OCI-LY1 (cell line): ENCODE measurements at regions not wholly inside any gene's neighbourhood (a gene's known extent, or its start where the extent isn't known, plus 50 kb on each side); places are given as distances from the start of the nearest gene placed in this dataset.

Experiments
- H2AFZ ChIP-seq: fragments of 200-600 bp; sonication (generic), shearing (Covaris generic); 2 replicates; pipeline ENCODE4 v1.6.0; 2014; ENCODE audit warnings: antibody characterized with exemption, mild to moderate bottlenecking, low read length
- H3F3A ChIP-seq: fragments of 200-600 bp; sonication (generic), shearing (Covaris generic); 2 replicates; pipeline ENCODE4 v1.6.0; 2014; ENCODE audit warnings: mild to moderate bottlenecking, antibody characterized with exemption, low read length, moderate library complexity; ENCODE audit not compliant: insufficient read depth
- H3K27ac ChIP-seq: fragments of 200-600 bp; sonication (generic); 2 replicates; pipeline ENCODE4 v1.5.1; 2014; ENCODE audit warnings: low read length, mixed run types, mild to moderate bottlenecking, low read depth; ENCODE audit not compliant: poor library complexity, severe bottlenecking
- H3K27me3 ChIP-seq: fragments of 200-600 bp; sonication (generic); 2 replicates; pipeline ENCODE4 v1.6.0; 2014; ENCODE audit warnings: antibody characterized with exemption, mild to moderate bottlenecking, low read length, moderate library complexity; ENCODE audit not compliant: insufficient read depth
- H3K36me3 ChIP-seq: fragments of 200-600 bp; sonication (generic); 2 replicates; pipeline ENCODE4 v1.6.1; 2014; ENCODE audit warnings: mild to moderate bottlenecking, antibody characterized with exemption, low read length, moderate library complexity, mixed read lengths; ENCODE audit not compliant: insufficient read depth
- H3K4me1 ChIP-seq: fragments of 200-600 bp; sonication (generic); 2 replicates; pipeline ENCODE4 v1.5.1; 2014; ENCODE audit warnings: mild to moderate bottlenecking, low read length, moderate library complexity; ENCODE audit not compliant: insufficient read depth, severe bottlenecking
- H3K4me2 ChIP-seq: fragments of 200-600 bp; sonication (generic), shearing (Covaris generic); 2 replicates; pipeline ENCODE4 v1.6.1; 2014; ENCODE audit warnings: low read length
- H3K4me3 ChIP-seq: fragments of 200-600 bp; sonication (generic); 2 replicates; pipeline ENCODE4 v1.5.1; 2014; ENCODE audit warnings: low read length, low read depth, mild to moderate bottlenecking, mixed read lengths; ENCODE audit not compliant: poor library complexity, severe bottlenecking
- H3K79me2 ChIP-seq: fragments of 200-600 bp; shearing (Covaris generic); 2 replicates; pipeline ENCODE4 v1.6.1; 2016; ENCODE audit warnings: mixed run types, low read length, mixed read lengths; ENCODE audit not compliant: insufficient read depth
- H3K9ac ChIP-seq: fragments of 200-600 bp; sonication (generic), shearing (Covaris generic); 2 replicates; pipeline ENCODE4 v1.6.1; 2014; ENCODE audit warnings: mild to moderate bottlenecking, low read length, mixed read lengths
- H3K9me2 ChIP-seq: fragments of 200-600 bp; sonication (generic), shearing (Covaris generic); 2 replicates; pipeline ENCODE4 v1.6.1; 2014; ENCODE audit warnings: low read depth, mild to moderate bottlenecking, low read length, mixed read lengths
- H3K9me3 ChIP-seq: fragments of 200-600 bp; shearing (Covaris generic); 2 replicates; pipeline ENCODE4 v1.6.1; 2014; ENCODE audit warnings: low read length, mixed read lengths
- H4K20me1 ChIP-seq: fragments of 200-600 bp; sonication (generic), shearing (Covaris generic); 2 replicates; pipeline ENCODE4 v1.6.0; 2016; ENCODE audit warnings: mild to moderate bottlenecking, low read length; ENCODE audit not compliant: insufficient read depth
- EZH2 ChIP-seq: fragments of 200-600 bp; sonication (generic), shearing (Covaris generic); IDR thresholded peaks from 2 replicates; pipeline ENCODE4 v1.8.0; 2017; ENCODE audit warnings: borderline replicate concordance, mixed run types, mild to moderate bottlenecking, antibody characterized with exemption, low read length, moderate library complexity, mixed read lengths
- TF ChIP-seq, protein P1 (sequence below): fragments of 200-600 bp; sonication (generic), shearing (Covaris generic); IDR thresholded peaks from 2 replicates; pipeline ENCODE4 v1.5.1; 2017; ENCODE audit warnings: mild to moderate bottlenecking, antibody characterized with exemption, low read length, moderate library complexity, mixed read lengths

DNA sequence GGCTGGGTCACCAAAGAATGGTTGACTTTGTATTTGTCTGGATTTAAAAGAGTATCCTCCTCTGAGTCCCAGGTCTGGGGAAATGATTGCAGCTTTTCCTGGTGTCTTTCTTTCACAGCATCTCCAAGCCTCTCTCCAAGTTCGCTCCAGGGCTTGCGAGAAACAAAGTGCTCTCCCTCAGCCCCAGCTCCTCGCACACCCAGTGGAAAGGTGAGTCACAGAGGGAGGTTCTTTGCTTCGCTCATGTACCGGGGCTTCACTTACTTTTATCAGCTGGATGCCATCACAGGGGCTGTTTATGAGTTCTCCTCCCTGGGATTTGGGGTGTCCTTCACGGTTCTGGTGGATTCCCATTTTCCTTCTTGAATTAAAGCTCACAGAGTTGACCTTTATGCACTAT, 252.2 kb upstream of the PLPP4 start:
- Histone ChIP-seq H4K20me1 (no peaks in the 10 kb centered on the region), H3K9me3 (no peaks in the 10 kb centered on the region), H3K9ac (no peak overlapping the region), H3F3A (no peaks in the 10 kb centered on the region), H3K4me2 (no peak overlapping the region), H3K36me3 (no peaks in the 10 kb centered on the region), H3K4me1 (no peaks in the 10 kb centered on the region), H3K27me3 (no peaks in the 10 kb centered on the region), H3K4me3 (no peak overlapping the region), H3K27ac (no peak overlapping the region), H2AFZ (no peak overlapping the region), H3K9me2 (no peaks in the 10 kb centered on the region), H3K79me2 (no peaks in the 10 kb centered on the region)
- TF ChIP-seq EZH2 = no peak
- TF ChIP-seq, protein P1, sequence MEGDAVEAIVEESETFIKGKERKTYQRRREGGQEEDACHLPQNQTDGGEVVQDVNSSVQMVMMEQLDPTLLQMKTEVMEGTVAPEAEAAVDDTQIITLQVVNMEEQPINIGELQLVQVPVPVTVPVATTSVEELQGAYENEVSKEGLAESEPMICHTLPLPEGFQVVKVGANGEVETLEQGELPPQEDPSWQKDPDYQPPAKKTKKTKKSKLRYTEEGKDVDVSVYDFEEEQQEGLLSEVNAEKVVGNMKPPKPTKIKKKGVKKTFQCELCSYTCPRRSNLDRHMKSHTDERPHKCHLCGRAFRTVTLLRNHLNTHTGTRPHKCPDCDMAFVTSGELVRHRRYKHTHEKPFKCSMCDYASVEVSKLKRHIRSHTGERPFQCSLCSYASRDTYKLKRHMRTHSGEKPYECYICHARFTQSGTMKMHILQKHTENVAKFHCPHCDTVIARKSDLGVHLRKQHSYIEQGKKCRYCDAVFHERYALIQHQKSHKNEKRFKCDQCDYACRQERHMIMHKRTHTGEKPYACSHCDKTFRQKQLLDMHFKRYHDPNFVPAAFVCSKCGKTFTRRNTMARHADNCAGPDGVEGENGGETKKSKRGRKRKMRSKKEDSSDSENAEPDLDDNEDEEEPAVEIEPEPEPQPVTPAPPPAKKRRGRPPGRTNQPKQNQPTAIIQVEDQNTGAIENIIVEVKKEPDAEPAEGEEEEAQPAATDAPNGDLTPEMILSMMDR = no peak

DNA sequence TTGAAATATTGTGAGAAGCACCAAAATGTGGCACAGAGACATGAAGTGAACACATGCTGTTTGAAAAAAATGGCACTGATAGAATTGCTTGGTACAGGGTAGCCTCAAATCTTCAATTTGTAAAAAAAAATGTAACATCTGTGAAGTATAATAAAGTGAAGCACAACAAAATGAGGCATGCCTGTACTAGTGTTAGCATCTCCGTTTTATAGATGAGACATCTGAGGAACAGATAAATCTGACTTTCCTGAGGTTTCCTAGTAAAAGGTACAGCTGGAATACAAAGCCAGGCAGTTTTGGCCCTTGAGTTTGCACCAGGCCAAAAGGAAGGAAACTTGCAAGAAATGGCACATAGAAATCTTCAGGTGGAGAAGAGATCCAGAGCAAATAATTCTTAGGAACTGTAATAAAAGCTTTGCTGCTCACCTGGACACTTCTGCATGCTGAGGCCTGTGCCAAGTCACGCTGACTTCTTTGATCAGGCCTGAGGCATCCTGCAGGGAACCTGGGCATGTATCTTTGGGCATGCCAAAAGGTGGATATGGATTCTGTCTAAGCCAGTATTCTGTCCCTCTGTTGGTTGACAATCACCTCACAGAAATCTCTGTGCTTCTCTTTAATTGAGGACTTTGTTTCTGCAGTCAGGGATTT, 251.5 kb upstream of the PLPP4 start:
- Histone ChIP-seq H4K20me1 (no peaks in the 10 kb centered on the region), H3K9ac (no peak overlapping the region), H3K4me3 (no peak overlapping the region), H2AFZ (no peak overlapping the region), H3F3A (no peaks in the 10 kb centered on the region), H3K4me2 (no peak overlapping the region), H3K79me2 (no peaks in the 10 kb centered on the region), H3K27me3 (no peaks in the 10 kb centered on the region), H3K9me2 (no peaks in the 10 kb centered on the region), H3K27ac (no peak overlapping the region), H3K9me3 (no peaks in the 10 kb centered on the region), H3K4me1 (no peaks in the 10 kb centered on the region), H3K36me3 (no peaks in the 10 kb centered on the region)
- TF ChIP-seq, protein P1 = no peak
- TF ChIP-seq EZH2 = no peak

DNA sequence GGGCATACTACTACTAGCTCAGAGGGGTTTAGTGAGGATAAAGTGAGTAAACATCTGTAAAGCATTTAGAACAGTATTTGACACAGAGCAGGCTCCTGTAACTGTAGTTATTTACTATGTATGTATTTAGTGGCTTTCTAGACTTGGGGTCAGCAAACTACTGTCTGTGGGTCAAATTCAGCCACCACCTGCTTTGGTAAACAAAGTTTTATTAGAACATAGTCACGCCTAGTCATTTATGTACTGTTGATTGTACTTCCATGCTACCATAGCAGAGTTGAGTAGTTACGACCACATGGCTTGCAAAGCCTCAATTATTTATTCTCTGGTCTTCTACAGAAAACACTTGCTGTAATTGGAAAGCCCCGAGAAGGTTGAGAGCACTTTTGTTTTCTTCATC, 248.5 kb upstream of the PLPP4 start:
- Histone ChIP-seq H3K4me1 (no peaks in the 10 kb centered on the region), H2AFZ (no peak overlapping the region), H4K20me1 (no peaks in the 10 kb centered on the region), H3K27ac (no peak overlapping the region), H3K36me3 (no peaks in the 10 kb centered on the region), H3K4me3 (no peak overlapping the region), H3K9me2 (no peaks in the 10 kb centered on the region), H3K4me2 (no peak overlapping the region), H3K27me3 (no peaks in the 10 kb centered on the region), H3K9ac (no peak overlapping the region), H3K9me3 (no peaks in the 10 kb centered on the region), H3K79me2 (no peaks in the 10 kb centered on the region), H3F3A (no peaks in the 10 kb centered on the region)
- TF ChIP-seq EZH2 = no peak
- TF ChIP-seq, protein P1 = no peak
